Lower lobe of right lung (tissue), 2 donors: ENCODE measurements at regions not wholly inside any gene's neighbourhood (a gene's known extent, or its start where the extent isn't known, plus 50 kb on each side); places are given as distances from the start of the nearest gene placed in this dataset.
A peak's percentile ranks its signal among the peaks of the same experiment; 100 is the strongest.

Source experiments
- ATAC-seq, 2 donors: fragments of 200-7000 bp; cut with Tn5 transposase; one replicate each; pipeline ENCODE4 v1.9.1; 2020 to 2022; ENCODE audit warnings: mild to moderate bottlenecking in 2 of 2, moderate library complexity in 2 of 2
- DNase-seq: peaks from one replicate; pipeline ENCODE4 v3.0.0-alpha.2; 2020
- H3K27ac ChIP-seq: fragments of 200-600 bp; one replicate; pipeline ENCODE4 v1.8.0; 2022
- H3K27me3 ChIP-seq: fragments of 200-600 bp; one replicate; pipeline ENCODE4 v1.8.0; 2022; ENCODE audit warnings: low read depth
- H3K36me3 ChIP-seq: fragments of 200-600 bp; one replicate; pipeline ENCODE4 v1.8.0; 2022; ENCODE audit warnings: mild to moderate bottlenecking
- H3K4me1 ChIP-seq: fragments of 200-600 bp; one replicate; pipeline ENCODE4 v1.8.0; 2022
- H3K4me3 ChIP-seq: fragments of 200-600 bp; one replicate; pipeline ENCODE4 v1.8.0; 2022; ENCODE audit warnings: mild to moderate bottlenecking
- H3K9me3 ChIP-seq: fragments of 200-600 bp; one replicate; pipeline ENCODE4 v1.8.0; 2022
- intact Hi-C: fragments of 100-400 bp; cut with DNase I; formaldehyde crosslinking; loops from one replicate; pipeline ENCODE4 v1.11.0; 2022
- TF ChIP-seq, protein P1 (sequence below): fragments of 200-600 bp; IDR thresholded peaks from one replicate; pipeline ENCODE4 v1.8.0; 2022; ENCODE audit warnings: antibody characterized with exemption, mild to moderate bottlenecking
- donor health status: DM: no; HTN: yes; CAD: no; lungs with severe emphysema.

GRCh38 chr18:42532119-42532518, 577.1 kb downstream of the PIK3C3 start:
- H3K4me3 ChIP-seq: no peak overlapping the region
- intact Hi-C loops: no loop called here
- TF ChIP-seq, protein P1, sequence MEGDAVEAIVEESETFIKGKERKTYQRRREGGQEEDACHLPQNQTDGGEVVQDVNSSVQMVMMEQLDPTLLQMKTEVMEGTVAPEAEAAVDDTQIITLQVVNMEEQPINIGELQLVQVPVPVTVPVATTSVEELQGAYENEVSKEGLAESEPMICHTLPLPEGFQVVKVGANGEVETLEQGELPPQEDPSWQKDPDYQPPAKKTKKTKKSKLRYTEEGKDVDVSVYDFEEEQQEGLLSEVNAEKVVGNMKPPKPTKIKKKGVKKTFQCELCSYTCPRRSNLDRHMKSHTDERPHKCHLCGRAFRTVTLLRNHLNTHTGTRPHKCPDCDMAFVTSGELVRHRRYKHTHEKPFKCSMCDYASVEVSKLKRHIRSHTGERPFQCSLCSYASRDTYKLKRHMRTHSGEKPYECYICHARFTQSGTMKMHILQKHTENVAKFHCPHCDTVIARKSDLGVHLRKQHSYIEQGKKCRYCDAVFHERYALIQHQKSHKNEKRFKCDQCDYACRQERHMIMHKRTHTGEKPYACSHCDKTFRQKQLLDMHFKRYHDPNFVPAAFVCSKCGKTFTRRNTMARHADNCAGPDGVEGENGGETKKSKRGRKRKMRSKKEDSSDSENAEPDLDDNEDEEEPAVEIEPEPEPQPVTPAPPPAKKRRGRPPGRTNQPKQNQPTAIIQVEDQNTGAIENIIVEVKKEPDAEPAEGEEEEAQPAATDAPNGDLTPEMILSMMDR: no peak
- H3K9me3 ChIP-seq: no peaks in the 10 kb centered on the region
- DNase-seq (no peak), ATAC-seq (no peak)
- H3K27me3 ChIP-seq: no peaks in the 10 kb centered on the region
- no peaks in the 10 kb centered on the region for H3K36me3 ChIP-seq
- no peaks in the 10 kb centered on the region for H3K4me1 ChIP-seq
- H3K27ac ChIP-seq: no peak overlapping the region

DNA sequence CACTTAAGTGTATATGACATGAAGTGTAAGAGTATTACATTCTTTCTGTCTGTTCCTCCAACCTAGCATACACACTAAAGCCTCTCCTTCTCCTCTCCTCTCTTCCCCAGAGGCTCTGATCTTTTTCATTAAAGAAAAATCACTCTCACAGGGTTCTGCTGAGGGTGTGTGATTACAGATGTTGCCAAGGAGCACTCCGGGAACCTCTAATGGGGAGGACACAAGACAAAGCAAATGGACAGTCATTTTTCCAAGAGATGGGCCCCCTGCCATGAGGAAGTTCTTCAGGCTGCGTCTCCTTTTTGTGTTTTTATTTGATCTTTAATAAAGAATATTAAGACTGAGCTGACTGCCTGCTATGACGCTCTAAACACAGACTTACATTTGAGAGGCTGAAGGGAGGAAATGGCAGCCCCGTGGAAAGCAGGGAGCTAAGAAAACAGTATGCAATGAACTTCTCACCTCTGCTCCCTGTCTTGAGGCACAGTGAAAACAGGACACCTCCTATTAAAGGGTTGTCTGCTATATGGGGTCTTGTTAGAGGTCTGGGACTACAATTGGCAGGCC, 578.1 kb downstream of the PIK3C3 start:
- H3K4me3 ChIP-seq: no peak overlapping the region
- H3K27me3 ChIP-seq: no peaks in the 10 kb centered on the region
- TF ChIP-seq, protein P1: no peak
- no peak for DNase-seq
- H3K4me1 ChIP-seq: no peaks in the 10 kb centered on the region
- no peaks in the 10 kb centered on the region for H3K36me3 ChIP-seq
- intact Hi-C loops: no loop called here
- no peak overlapping the region for H3K27ac ChIP-seq
- H3K9me3 ChIP-seq: no peaks in the 10 kb centered on the region
- ATAC-seq: no peak

DNA sequence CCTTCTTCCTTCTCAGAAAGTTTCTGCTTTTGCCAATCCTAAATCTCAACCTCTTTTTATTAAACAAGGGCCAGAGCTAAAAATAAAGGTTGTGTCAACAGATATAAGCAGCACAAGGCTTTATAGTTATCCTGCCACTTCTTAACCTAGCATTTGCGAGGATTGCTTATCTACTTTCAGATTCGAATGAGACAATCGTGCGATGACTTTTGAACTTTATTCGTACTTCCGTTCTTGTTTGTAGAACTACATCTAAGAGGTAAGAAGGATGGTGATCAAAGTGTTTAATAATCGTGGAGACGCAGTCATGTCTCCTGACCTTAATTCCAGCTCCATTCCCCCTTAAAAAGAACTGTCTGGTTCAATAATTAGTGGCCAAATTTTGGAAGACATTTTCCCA, 578.6 kb downstream of the PIK3C3 start:
- DNase-seq (no peak), ATAC-seq (no peak)
- H3K4me3 ChIP-seq: no peak overlapping the region
- no peaks in the 10 kb centered on the region for H3K27me3 ChIP-seq
- TF ChIP-seq, protein P1: no peak
- H3K27ac ChIP-seq: no peak overlapping the region
- no peaks in the 10 kb centered on the region for H3K4me1 ChIP-seq
- intact Hi-C loops: no loop called here
- no peaks in the 10 kb centered on the region for H3K36me3 ChIP-seq
- H3K9me3 ChIP-seq: no peaks in the 10 kb centered on the region

GRCh38 chr18:42534313-42534712, 579.3 kb downstream of the PIK3C3 start:
- DNase-seq: no peak

DNA sequence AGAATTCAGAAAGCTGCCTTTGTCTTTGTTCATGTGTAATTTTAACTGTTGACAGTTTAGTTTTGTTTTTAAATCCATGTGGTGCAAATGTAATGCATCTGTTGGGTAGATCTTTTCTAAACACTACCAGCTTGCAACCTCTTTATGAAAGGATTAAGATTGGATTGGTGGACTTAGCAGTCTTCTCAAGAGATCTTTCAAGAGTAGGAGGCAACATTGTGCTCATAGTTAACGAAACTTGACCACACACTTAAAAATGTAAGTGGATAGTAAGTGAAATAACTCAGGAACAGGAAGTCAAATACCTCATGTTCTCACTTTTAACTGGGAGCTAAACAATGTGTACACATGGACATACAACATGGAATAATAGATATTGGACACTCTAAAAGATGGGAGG, 579.0 kb downstream of the RIT2 start:
- H3K9me3 ChIP-seq: no peaks in the 10 kb centered on the region
- H3K36me3 ChIP-seq: no peaks in the 10 kb centered on the region
- TF ChIP-seq, protein P1: no peak
- no peaks in the 10 kb centered on the region for H3K4me1 ChIP-seq
- no peak for DNase-seq
- no peaks in the 10 kb centered on the region for H3K27me3 ChIP-seq
- H3K27ac ChIP-seq: no peak overlapping the region
- ATAC-seq: peak; percentile 57 to 69
- intact Hi-C loops: no loop called here
- H3K4me3 ChIP-seq: no peak overlapping the region

More at GRCh38 chr18:42534313-42534712, 579.3 kb downstream of the PIK3C3 start:
- ATAC-seq: no peak
- Histone ChIP-seq H3K4me1 (no peaks in the 10 kb centered on the region), H3K4me3 (no peak overlapping the region), H3K27me3 (no peaks in the 10 kb centered on the region), H3K27ac (no peak overlapping the region), H3K36me3 (no peaks in the 10 kb centered on the region), H3K9me3 (no peaks in the 10 kb centered on the region)
- intact Hi-C loops: no loop called here
- TF ChIP-seq, protein P1: no peak
